ENCODE measurements at regions not wholly inside any gene's neighbourhood (a gene's known extent, or its start where the extent isn't known, plus 50 kb on each side); places are given as distances from the start of the nearest gene placed in this dataset.

DNA sequence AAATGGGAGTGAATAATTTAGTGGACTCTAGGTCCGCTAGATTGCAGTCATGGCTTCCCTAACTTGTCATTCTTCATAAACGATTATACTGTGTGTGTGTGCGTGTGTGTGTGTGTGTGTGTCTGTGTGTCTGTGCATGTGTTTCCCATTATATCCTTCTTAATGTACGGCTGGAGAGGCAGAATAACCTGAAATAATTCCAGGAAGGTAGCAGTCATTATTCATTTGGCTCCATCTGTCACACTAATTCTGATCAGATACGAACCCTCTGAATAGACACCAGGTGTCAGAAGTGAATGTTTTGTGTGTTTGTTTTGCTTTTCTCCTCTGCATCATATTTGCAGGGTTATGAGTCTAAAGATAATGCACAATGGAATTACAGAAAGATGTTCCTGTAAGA is 372.9 kb downstream of the DOK5 start:
- TF ChIP-seq CTCF (IDR thresholded peaks at IDR 0.05 in 8 of 11, conservative IDR thresholded peaks at IDR 0.05 in 3 of 11) (no peak), POLR2A (IDR thresholded peaks at IDR 0.05) (no peak), POLR2AphosphoS5 (IDR thresholded peaks at IDR 0.05) (no peak)
- WGBS, 5 donors: 55 to 72% (median 62%) methylated on average over 5 of the region's 5 CpGs
- intact Hi-C loops (cut with DNase I; ENCODE audit: low total_unique reads): no loop called here

DNA sequence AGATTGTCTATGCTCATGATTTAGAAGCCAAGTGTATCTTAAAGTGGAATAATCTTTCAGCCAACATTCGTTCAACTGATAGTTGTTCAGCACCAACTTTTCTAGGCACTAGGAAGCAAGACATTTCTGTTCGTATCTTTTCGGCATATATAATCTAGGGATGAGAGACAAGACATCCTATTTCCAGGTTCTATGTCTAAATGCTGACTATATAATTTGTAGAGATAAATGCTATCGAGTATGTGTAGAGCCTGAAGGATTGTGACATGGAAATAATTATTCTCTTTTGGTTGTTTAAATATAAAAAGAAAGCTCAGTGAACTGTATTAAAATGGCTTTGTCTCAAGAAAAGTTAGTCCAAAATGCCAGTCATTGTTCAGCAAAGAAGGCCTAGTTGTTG is 371.6 kb downstream of the DOK5 start:
- H3K9me3 ChIP-seq: peaks cover 0 to 3% (median 0%) of the 10 kb centered on the region in 8 donors
- no peaks in the 10 kb centered on the region for H3K36me3 ChIP-seq
- DNase-seq: no peak
- H3K27me3 ChIP-seq (replicated peaks in 1 of 7): no peaks in the 10 kb centered on the region
- intact Hi-C loops (cut with DNase I; ENCODE audit: low total_unique reads): no loop called here
- H3K4me3 ChIP-seq: no peak overlapping the region
- H3K27ac ChIP-seq: no peak overlapping the region
- H3K4me1 ChIP-seq: no peaks in the 10 kb centered on the region
- TF ChIP-seq CTCF (IDR thresholded peaks at IDR 0.05 in 8 of 11, conservative IDR thresholded peaks at IDR 0.05 in 3 of 11): no peak
- no peak for TF ChIP-seq POLR2A (IDR thresholded peaks at IDR 0.05)
- TF ChIP-seq POLR2AphosphoS5 (IDR thresholded peaks at IDR 0.05): no peak
- 89 to 92% (median 91%) methylated on average over 4 of the region's 4 CpGs for WGBS, 5 donors

More for the DNA sequence above, 372.9 kb downstream of the DOK5 start:
- Histone ChIP-seq H3K9me3 (peaks cover 0 to 3% (median 0%) of the 10 kb centered on the region in 8 donors), H3K36me3 (no peaks in the 10 kb centered on the region), H3K4me1 (no peaks in the 10 kb centered on the region), H3K27me3 (replicated peaks in 1 of 7) (no peaks in the 10 kb centered on the region), H3K27ac (no peak overlapping the region), H3K4me3 (no peak overlapping the region)
- no peak for DNase-seq

GRCh38 chr20:54844346-54844745 is 369.0 kb downstream of the DOK5 start:
- H3K4me3 ChIP-seq: no peak overlapping the region
- H3K27ac ChIP-seq: no peak overlapping the region
- no peak for DNase-seq
- intact Hi-C loops (cut with DNase I; ENCODE audit: low total_unique reads): no loop called here
- no peaks in the 10 kb centered on the region for H3K36me3 ChIP-seq
- peaks cover 0 to 3% (median 0%) of the 10 kb centered on the region in 8 donors for H3K9me3 ChIP-seq
- no peaks in the 10 kb centered on the region for H3K4me1 ChIP-seq
- WGBS, 5 donors: 69 to 91% (median 78%) methylated on average over 2 of the region's 2 CpGs
- TF ChIP-seq POLR2A (IDR thresholded peaks at IDR 0.05) (no peak), POLR2AphosphoS5 (IDR thresholded peaks at IDR 0.05) (no peak), CTCF (IDR thresholded peaks at IDR 0.05 in 8 of 11, conservative IDR thresholded peaks at IDR 0.05 in 3 of 11) (no peak)
- no peaks in the 10 kb centered on the region for H3K27me3 ChIP-seq (replicated peaks in 1 of 7)

- Histone ChIP-seq H3K27ac (no peak overlapping the region), H3K36me3 (no peaks in the 10 kb centered on the region), H3K27me3 (replicated peaks in 1 of 7) (no peaks in the 10 kb centered on the region), H3K9me3 (peaks cover 0 to 3% (median 0%) of the 10 kb centered on the region in 8 donors), H3K4me1 (no peaks in the 10 kb centered on the region), H3K4me3 (no peak overlapping the region)
- no peak for DNase-seq
- TF ChIP-seq POLR2AphosphoS5 (IDR thresholded peaks at IDR 0.05) (no peak), CTCF (IDR thresholded peaks at IDR 0.05 in 8 of 11, conservative IDR thresholded peaks at IDR 0.05 in 3 of 11) (no peak), POLR2A (IDR thresholded peaks at IDR 0.05) (no peak)
- intact Hi-C loops (cut with DNase I; ENCODE audit: low total_unique reads): no loop called here
- 48 to 56% (median 53%) methylated on average over 5 of the region's 5 CpGs for WGBS, 5 donors
Measured at GRCh38 chr20:54843865-54844264, 368.5 kb downstream of the DOK5 start.

Measured in spleen (tissue), 11 donors.